HG02571 (cell line): ENCODE measurements at regions not wholly inside any gene's neighbourhood (a gene's known extent, or its start where the extent isn't known, plus 50 kb on each side); places are given as distances from the start of the nearest gene placed in this dataset.

Experiments used
- ATAC-seq: cut with Tn5 transposase; IDR thresholded peaks from one replicate; pipeline ENCODE4 v1.9.1; 2021; ENCODE audit warnings: mild to moderate bottlenecking, moderate library complexity; ENCODE audit not compliant: unreplicated experiment

GRCh38 chr2:43129676-43130547 lies 96.5 kb downstream of the ZFP36L2 start:
- no peak for ATAC-seq

GRCh38 chr2:43128559-43128955 lies 97.8 kb downstream of the ZFP36L2 start:
- ATAC-seq, result no peak

- no peak for ATAC-seq
Observed at GRCh38 chr2:43127941-43128558, 98.4 kb downstream of the ZFP36L2 start.

- no peak for ATAC-seq
Observed at GRCh38 chr2:43127208-43127940, 99.0 kb downstream of the ZFP36L2 start.

- ATAC-seq, result no peak
Observed at GRCh38 chr2:43126817-43127207, 99.6 kb downstream of the ZFP36L2 start.

GRCh38 chr2:43125090-43125998 lies 101.1 kb downstream of the ZFP36L2 start:
- ATAC-seq, result no peak

GRCh38 chr2:43124687-43125057 lies 101.7 kb downstream of the ZFP36L2 start:
- no peak for ATAC-seq

- no peak for ATAC-seq
Observed at GRCh38 chr2:43123981-43124686, 102.3 kb downstream of the ZFP36L2 start.

GRCh38 chr2:43123486-43123885 lies 102.9 kb downstream of the ZFP36L2 start:
- no peak for ATAC-seq

GRCh38 chr2:43123028-43123427 lies 103.4 kb downstream of the ZFP36L2 start:
- no peak for ATAC-seq

GRCh38 chr2:43121580-43122314 lies 104.7 kb downstream of the ZFP36L2 start:
- no peak for ATAC-seq

- no peak for ATAC-seq
Observed at GRCh38 chr2:43119303-43119702, 107.1 kb downstream of the ZFP36L2 start.

- ATAC-seq, result no peak
Observed at GRCh38 chr2:43117521-43118143, 108.8 kb downstream of the ZFP36L2 start.

GRCh38 chr2:43116988-43117387 lies 109.4 kb downstream of the ZFP36L2 start:
- ATAC-seq, result no peak

- ATAC-seq, result no peak
Observed at GRCh38 chr2:43115881-43116280, 110.5 kb downstream of the ZFP36L2 start.

GRCh38 chr2:43114210-43114609 lies 112.2 kb downstream of the ZFP36L2 start:
- no peak for ATAC-seq

- no peak for ATAC-seq
Observed at GRCh38 chr2:43111788-43112554, 114.4 kb downstream of the ZFP36L2 start.

GRCh38 chr2:43110442-43110871 lies 115.9 kb downstream of the ZFP36L2 start:
- no peak for ATAC-seq
